C4-2B (cell line): ENCODE measurements at regions not wholly inside any gene's neighbourhood (a gene's known extent, or its start where the extent isn't known, plus 50 kb on each side); places are given as distances from the start of the nearest gene placed in this dataset.

Source experiments
- ZFX ChIP-seq: fragments of 450-650 bp; IDR thresholded peaks from 2 replicates; pipeline ENCODE4 v1.6.1; 2017
- TF ChIP-seq, protein P1 (sequence below): fragments of 450-650 bp; conservative IDR thresholded peaks from 2 replicates; pipeline ENCODE4 v1.5.1; 2017; ENCODE audit warnings: mild to moderate bottlenecking

DNA sequence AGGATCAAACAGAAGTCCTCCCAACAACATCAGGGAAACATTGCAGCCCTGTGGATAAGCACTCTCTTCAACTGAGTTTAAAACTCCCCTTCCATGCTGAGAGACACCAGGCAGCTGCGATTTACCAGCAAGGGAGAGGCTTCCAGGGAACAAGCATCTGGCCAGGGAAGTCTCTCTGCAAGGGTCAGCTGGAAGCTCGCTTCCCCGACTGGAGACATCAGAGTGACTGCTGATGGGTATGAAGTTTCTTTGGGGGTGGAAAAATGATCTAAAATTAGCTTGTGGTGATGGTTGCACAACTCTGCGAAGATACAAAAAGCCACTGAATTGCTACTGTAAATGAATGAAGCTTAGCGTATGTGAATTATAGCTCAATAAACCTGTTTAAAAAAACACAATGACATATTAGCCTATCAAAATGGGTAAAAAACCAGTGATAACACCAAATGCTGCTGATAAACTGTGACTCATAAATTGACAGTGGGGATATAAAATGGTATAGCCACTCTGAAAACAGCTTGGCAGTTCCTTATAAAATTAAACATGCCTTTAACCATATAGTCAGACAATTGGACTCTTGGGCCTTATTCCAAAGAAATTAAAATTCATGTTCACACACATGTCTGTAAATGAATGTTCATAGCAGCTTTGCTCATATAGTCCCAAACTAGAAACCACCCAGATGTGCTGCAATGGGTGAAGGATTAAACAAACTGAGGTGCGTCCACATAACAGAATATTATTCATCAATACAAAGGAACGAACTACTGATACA is 1082.0 kb downstream of the SOCS6 start:
- TF ChIP-seq, protein P1, sequence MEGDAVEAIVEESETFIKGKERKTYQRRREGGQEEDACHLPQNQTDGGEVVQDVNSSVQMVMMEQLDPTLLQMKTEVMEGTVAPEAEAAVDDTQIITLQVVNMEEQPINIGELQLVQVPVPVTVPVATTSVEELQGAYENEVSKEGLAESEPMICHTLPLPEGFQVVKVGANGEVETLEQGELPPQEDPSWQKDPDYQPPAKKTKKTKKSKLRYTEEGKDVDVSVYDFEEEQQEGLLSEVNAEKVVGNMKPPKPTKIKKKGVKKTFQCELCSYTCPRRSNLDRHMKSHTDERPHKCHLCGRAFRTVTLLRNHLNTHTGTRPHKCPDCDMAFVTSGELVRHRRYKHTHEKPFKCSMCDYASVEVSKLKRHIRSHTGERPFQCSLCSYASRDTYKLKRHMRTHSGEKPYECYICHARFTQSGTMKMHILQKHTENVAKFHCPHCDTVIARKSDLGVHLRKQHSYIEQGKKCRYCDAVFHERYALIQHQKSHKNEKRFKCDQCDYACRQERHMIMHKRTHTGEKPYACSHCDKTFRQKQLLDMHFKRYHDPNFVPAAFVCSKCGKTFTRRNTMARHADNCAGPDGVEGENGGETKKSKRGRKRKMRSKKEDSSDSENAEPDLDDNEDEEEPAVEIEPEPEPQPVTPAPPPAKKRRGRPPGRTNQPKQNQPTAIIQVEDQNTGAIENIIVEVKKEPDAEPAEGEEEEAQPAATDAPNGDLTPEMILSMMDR, result no peak
- no peak for TF ChIP-seq ZFX
